NCI-H2227 treated with DMSO at 0.1 percent for 48 hours (cell line): ENCODE measurements at regions not wholly inside any gene's neighbourhood (a gene's known extent, or its start where the extent isn't known, plus 50 kb on each side); places are given as distances from the start of the nearest gene placed in this dataset.

Source experiments
- DNase-seq: peaks from one replicate; lab custom pipeline; 2025; lab: John Stamatoyannopoulos, UW

DNA sequence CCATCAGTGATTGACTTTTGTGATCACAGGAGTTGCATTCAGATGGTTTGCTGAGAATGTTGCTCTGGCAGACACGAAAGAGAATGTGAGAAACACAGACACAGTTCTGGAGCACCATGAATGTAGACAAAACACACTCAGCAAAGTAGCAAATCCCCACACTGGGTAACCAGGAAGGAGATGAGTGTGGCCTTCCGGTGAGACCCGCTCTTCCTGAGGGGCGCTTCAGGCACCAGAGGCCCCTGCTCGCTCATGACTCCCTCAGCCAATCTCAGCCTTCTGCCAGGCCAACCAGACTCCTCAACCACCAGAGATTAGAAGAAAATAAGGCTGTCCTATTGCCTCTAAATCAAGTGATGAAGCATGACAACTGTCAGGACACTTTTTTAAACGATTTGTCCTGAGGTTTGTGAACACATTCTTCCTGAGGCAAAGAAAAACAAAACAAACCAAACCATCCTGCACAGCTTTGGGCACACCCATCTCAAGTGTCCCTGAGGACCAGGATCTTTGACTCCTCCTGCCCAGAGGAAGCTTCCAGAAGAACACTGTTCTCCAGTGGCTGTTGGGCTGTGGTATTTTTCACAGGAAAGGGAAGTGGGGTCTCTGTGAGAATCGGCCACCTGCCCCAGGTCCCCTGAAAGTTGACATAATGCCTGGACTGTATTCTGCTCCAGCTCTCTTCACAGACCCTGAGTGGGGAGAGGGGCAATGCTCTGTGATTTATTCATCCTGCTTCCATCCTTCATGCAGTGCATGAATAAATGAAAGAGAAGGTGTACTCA, 152.8 kb downstream of the BCL11A start:
- DNase-seq = no peak

DNA sequence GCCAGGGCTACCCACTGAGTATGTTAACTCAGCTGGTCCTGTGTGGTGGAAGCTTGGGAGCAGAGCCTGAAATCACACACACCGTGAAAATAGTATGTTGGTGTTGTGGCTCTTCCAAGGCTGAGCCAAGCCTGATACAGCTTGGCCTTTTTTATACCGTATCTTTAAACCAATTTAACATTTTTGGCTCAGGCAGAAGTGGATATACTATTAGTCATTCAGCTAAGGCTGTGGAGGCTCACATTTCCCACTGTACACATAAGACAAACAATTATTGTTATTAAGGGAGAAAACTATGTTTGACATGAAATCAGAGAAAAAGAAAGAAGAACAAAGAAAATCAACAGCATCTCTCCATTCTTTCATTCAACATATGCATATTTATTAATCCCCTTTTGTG, 159.0 kb downstream of the BCL11A start:
- no peak for DNase-seq

- DNase-seq = no peak
Measured at GRCh38 chr2:60391649-60392375, 161.6 kb downstream of the BCL11A start.

DNA sequence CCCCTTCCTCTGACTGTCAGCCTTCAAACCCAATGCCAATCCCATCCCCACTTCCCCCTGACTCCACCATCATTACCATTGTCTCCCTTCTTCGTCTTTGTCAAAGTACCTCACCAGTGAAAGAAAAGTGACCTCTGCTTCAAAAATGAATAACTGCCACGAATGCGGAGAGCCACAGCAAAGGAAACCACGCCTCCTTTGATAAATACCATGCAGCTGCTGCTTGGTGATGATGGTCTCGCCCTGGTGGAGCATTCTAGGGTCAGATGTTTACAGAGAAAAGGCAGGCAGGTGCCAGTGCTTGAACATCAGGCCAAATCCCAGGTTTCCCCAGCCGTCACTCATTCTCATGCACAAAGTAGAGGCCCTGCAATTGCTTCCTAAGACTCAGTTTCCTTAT, 162.2 kb downstream of the BCL11A start:
- DNase-seq = no peak

DNA sequence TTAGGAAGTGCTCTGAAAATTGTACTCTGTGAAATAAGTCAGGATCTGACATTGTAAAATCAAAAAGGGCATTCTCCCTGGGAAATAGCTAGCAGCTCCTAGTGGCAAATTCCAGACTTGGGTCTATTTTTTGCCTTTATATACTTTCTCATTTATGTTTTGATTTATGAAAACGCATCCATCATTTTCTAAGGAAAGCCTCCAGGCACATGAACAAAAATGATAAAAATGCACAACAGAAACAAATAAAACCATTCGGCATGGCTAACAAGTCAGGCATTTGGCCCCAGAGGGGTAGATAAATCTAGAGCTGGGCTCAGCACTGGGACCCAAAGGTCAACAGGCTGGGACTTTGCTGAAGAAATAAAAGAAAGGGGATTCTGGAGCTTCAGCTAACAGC, 167.0 kb downstream of the BCL11A start:
- DNase-seq = no peak

DNA sequence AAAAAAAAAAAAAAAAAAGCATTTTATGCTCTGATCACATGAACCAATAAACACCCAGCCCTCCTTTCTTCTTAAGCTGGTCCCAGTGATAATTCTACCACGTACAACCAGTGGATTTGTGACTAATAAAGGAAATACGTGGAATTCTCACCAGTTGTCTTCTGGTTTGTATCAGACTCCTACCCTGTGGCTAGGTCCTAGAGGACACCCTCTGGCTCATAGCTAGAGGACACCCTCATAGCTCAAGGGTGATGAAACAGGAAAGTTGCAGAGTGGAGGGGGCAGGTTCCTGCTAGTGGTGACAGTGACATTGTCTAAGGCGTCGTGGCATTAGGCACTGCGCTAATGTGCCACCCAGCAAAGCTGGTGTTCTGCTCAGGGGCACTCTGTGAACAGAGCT, 167.8 kb downstream of the BCL11A start:
- DNase-seq = no peak

- DNase-seq = no peak
Measured at GRCh38 chr2:60383401-60384143, 169.9 kb downstream of the BCL11A start.

DNA sequence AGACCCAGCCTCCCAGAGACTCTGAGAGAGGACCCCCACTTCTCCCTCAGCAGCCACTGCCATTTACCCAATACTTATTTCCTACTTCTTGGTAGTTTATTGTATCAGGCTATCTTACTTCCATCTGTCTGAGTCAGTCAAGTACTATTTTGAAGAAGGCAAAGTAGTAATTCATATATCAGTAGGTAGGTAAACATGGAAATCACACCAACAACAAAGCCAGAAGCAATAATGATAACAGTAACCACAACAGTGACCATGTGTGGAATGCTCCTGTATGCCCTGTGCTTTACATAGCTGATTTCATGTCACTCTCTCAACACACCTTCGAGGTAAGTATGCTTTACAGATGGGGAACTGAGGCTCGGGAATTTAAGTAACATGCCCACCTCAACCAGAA, 173.0 kb downstream of the BCL11A start:
- no peak for DNase-seq

GRCh38 chr2:60379684-60380083, 173.8 kb downstream of the BCL11A start:
- no peak for DNase-seq

- no peak for DNase-seq
Measured at GRCh38 chr2:60379216-60379615, 174.2 kb downstream of the BCL11A start.

DNA sequence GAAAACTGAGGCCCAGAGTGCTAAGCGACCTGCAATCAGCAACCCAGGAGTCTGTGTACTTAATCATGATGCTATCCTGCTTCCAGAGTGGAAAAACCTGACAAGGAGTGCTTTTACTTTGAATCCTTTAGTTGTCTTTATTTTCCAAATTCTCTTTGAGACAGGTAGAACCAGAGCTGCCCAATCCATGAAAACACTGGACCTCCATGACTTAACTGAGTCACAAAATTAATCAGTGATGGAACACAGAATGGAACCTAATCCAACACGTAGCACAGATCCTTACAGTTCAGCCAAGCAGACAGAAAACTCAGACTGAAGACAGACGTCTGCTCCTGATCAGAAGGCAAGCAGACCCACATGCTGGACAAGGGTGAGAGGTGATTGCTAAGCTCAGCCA, 175.6 kb downstream of the BCL11A start:
- no peak for DNase-seq

DNA sequence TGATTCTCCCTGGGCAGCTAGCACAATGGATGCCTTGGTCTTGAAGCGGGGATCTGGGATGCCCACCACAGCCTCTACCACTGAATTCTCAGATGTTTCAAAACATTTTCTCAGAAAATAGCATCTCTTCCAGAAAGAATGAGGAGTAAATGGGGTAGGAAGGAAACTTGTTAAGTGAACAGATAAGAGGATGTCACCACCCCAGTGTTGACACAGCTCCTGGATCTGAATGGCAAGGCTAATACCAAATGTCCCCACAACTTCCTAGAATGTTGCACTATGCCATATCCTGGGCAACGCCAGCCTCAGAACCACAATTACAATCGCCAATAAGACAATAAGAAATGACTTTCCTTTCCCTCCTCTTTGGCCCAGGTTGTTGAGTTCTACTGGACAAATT, 177.2 kb downstream of the BCL11A start:
- DNase-seq = no peak

- no peak for DNase-seq
Measured at GRCh38 chr2:60371681-60372080, 181.8 kb downstream of the BCL11A start.

GRCh38 chr2:60371219-60371618, 182.2 kb downstream of the BCL11A start:
- DNase-seq = no peak

- no peak for DNase-seq
Measured at GRCh38 chr2:60370814-60371213, 182.6 kb downstream of the BCL11A start.

DNA sequence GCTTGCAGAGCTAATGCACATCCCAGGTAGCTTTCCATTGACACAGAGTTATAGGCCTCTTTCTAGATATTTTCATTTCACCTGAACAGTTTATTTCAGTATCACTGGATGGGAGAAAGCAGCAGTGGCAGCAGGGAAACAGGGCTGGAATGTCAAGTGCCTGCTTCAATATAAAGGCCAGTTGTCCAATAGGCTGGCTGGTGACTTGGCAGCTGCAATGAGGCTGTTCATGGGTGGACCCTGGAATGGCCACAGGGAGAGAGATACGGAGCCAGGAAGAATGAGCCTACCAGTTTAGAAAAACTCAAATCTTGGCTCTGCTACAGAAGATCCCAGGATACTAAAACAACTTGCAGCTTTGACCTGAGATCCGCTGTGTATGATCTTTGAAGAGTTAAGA, 185.0 kb downstream of the BCL11A start:
- no peak for DNase-seq

- DNase-seq = no peak
Measured at GRCh38 chr2:60366135-60366712, 187.2 kb downstream of the BCL11A start.

DNA sequence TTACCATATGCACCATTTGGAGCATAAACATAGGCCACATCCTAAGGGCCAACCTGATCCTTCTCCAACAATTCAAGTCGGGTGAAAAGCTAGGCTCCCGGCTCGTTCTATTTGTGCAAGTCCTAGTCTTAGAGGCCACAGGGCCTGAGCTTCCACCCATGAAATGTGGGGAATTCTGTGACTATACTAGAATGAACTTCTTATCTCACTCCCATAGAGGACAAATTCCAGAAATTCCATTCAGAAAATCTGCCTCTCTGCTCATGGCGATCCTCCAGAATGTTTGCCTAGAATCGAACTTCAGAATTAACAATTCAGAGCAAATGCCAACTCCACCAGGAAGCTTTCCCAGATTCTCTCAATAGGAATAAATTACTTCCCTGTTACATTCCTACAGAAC, 187.9 kb downstream of the BCL11A start:
- DNase-seq = no peak

DNA sequence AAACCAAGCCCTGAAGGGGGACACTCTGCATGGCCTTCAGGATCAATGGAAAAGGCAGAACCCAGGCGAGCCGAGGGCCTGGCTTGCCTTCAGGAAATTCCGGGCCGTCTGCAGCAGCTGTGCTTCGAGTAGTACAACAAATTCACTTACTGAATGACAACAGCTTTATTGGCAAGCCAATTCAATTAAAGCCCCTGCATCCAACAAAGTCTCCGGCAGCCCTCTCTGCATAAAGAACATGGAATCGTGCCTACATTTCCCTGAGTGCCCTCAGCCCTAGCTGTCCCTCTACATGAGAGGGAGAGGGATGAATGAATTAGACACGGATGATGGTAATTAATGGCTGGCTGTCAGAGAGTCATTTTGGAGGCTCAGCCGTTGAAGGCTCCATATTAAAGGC, 189.0 kb downstream of the BCL11A start:
- no peak for DNase-seq

- DNase-seq = no peak
Measured at GRCh38 chr2:60361498-60361897, 192.0 kb downstream of the BCL11A start.

GRCh38 chr2:60359569-60359968, 193.9 kb downstream of the BCL11A start:
- no peak for DNase-seq

DNA sequence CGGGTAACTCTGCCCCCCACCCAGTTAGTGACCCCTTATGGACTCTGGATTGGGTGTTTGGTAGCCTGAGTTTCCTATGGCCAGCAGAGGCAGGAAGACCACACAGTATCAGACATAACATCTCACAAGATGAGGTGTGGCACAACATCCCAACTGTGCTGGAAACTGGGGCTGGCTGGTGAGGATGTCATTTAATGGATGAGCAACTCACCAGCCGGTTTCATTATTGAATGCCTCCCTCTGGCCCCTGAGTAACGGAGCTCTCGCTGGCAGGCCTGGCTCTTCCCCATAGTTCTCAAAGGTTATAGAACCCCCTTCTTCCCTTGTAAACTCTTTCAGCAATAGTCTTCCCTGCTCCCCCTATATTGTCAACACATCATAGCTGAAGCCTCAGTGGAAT, 195.0 kb downstream of the BCL11A start:
- DNase-seq = no peak

DNA sequence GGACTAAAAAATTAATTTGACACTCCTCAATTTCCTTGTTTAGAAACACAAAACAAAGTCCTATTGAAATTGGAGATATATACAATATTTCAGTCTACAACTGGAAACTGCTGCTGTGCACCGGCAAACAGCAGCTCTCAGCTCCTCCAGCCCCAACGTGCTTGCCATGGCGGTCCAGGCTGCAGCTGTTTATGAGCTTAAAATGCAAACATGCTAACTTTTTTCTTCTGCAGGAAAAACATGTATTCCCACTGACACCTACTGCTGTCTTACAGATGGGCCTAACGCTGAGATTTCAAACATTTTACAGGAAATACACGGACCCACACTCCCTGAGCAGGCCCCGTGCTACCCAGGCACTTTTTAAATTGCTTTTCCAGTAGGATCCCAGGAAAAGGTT, 195.5 kb downstream of the BCL11A start:
- no peak for DNase-seq
